ENCODE measurements at regions not wholly inside any gene's neighbourhood (a gene's known extent, or its start where the extent isn't known, plus 50 kb on each side); places are given as distances from the start of the nearest gene placed in this dataset.

- no peak for DNase-seq (ENCODE audit: low spot score)
- TF ChIP-seq, protein P1, sequence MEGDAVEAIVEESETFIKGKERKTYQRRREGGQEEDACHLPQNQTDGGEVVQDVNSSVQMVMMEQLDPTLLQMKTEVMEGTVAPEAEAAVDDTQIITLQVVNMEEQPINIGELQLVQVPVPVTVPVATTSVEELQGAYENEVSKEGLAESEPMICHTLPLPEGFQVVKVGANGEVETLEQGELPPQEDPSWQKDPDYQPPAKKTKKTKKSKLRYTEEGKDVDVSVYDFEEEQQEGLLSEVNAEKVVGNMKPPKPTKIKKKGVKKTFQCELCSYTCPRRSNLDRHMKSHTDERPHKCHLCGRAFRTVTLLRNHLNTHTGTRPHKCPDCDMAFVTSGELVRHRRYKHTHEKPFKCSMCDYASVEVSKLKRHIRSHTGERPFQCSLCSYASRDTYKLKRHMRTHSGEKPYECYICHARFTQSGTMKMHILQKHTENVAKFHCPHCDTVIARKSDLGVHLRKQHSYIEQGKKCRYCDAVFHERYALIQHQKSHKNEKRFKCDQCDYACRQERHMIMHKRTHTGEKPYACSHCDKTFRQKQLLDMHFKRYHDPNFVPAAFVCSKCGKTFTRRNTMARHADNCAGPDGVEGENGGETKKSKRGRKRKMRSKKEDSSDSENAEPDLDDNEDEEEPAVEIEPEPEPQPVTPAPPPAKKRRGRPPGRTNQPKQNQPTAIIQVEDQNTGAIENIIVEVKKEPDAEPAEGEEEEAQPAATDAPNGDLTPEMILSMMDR (IDR thresholded peaks at IDR 0.05; ENCODE audit: extremely low read depth, insufficient read depth, missing control alignments), result no peak
- in situ Hi-C loops (cut with MboI; ENCODE audit: low pct_unique_long_range_greater_than_20kb, low sequenced_read_pairs, unreplicated experiment), result no loop called here
Observed at GRCh38 chr2:191782351-191782750, 64.5 kb downstream of the CAVIN2 start.

DNA sequence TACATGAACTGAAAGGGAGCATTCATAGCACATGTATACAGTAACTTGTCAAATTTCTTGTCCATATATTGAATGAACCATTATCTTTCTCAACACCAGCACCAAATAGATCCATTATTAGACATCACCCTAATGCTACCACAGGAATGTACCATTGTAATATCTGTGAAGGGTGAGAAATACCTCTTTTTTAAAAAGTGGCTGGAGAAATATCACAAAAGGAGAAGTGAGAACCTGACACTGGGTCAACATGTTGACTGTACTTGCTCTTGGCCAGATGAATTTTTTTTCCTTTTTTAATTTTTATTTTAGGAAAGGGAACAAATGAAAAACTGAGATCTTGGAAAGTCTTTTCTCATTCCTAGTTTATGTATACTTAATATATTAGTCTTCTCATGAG, 63.5 kb downstream of the CAVIN2 start:
- in situ Hi-C loops (cut with MboI; ENCODE audit: low pct_unique_long_range_greater_than_20kb, low sequenced_read_pairs, unreplicated experiment), result no loop called here

More for the DNA sequence above, 63.5 kb downstream of the CAVIN2 start:
- DNase-seq (ENCODE audit: low spot score), result no peak
- TF ChIP-seq, protein P1 (IDR thresholded peaks at IDR 0.05; ENCODE audit: extremely low read depth, insufficient read depth, missing control alignments), result no peak
